GM13976 (cell line): ENCODE measurements at regions not wholly inside any gene's neighbourhood (a gene's known extent, or its start where the extent isn't known, plus 50 kb on each side); places are given as distances from the start of the nearest gene placed in this dataset.

Experiments used
- DNase-seq: peaks from one replicate; pipeline ENCODE4 v3.0.0; 2012; ENCODE audit warnings: low spot score
- in situ Hi-C: fragments of 300-500 bp; cut with MboI; formaldehyde crosslinking; loops from one replicate; pipeline ENCODE4 v1.12.0; 2022; ENCODE audit warnings: low sequenced_read_pairs, mixed read lengths, inconsistent platforms; ENCODE audit not compliant: unreplicated experiment
- TF ChIP-seq, protein P1 (sequence below): IDR thresholded peaks from 2 replicates; pipeline ENCODE4 v1.5.1; 2012; ENCODE audit warnings: borderline replicate concordance, mild to moderate bottlenecking; ENCODE audit not compliant: insufficient read depth; ENCODE audit errors: extremely low read depth, missing control alignments, control extremely low read depth

DNA sequence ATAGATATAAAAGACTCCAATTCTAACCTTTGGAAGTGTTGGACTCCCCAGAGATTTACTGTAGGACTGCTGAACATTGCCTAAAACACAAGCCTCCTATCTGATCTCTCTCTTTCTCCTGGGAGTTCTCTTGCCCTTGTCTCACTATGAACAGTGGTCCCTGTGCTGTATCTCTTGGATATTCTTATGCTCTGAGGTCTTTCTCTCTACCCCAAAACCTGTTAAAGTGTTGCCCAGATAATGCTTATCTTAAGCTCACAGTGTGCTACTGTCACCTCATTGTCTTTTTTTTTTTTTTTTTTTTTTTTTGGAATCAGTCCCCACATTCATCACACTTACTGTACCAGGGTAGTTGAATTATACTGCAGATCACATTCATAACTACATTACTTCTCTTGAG, 131.0 kb upstream of the CBLB start:
- DNase-seq = no peak
- TF ChIP-seq, protein P1, sequence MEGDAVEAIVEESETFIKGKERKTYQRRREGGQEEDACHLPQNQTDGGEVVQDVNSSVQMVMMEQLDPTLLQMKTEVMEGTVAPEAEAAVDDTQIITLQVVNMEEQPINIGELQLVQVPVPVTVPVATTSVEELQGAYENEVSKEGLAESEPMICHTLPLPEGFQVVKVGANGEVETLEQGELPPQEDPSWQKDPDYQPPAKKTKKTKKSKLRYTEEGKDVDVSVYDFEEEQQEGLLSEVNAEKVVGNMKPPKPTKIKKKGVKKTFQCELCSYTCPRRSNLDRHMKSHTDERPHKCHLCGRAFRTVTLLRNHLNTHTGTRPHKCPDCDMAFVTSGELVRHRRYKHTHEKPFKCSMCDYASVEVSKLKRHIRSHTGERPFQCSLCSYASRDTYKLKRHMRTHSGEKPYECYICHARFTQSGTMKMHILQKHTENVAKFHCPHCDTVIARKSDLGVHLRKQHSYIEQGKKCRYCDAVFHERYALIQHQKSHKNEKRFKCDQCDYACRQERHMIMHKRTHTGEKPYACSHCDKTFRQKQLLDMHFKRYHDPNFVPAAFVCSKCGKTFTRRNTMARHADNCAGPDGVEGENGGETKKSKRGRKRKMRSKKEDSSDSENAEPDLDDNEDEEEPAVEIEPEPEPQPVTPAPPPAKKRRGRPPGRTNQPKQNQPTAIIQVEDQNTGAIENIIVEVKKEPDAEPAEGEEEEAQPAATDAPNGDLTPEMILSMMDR = no peak
- in situ Hi-C loops = no loop called here

DNA sequence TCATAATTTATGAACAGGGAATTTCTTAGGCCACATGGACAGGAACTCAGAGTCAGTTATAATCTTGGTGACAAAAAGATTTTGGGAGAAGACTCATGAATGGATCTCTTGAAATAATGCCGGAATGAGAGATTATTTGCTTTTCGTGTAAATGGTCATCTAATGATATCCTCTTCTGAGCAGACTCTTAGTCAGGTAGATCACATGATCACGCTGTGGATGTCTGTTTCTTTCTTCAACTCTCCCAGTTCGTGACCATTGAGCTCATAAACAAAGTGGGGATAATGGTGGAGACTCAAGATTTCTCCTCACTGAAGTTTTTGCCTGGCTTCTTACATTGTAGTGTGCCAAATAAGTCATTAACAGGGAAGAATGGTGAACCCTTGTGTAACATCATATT, 133.1 kb upstream of the CBLB start:
- no peak for DNase-seq
- in situ Hi-C loops = no loop called here
- TF ChIP-seq, protein P1 = no peak

DNA sequence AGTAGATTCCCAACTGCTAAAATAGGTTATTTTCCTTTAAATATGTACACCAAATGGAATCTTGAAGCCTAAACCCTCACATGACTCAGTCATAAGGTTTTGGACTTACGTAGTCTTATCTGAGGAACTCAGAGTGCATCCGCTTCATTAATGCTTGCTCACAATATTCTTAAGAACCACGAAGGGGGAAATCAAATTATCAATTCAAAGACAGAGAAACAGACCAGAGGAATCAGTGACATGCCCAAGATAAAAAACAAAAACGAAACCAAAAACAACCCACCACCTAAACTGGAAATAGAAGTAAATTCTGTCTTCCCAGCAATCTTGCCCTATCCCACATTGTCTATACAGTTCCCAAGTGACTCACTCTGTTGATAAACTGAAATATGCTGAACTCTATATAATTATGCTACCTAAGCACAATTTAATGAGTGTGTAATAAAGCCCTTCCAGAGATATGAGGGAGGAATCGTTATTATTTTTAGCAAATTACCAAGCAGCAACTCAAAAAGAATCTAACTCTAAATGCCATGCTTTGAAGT, 135.4 kb upstream of the CBLB start:
- in situ Hi-C loops = no loop called here
- no peak for DNase-seq
- TF ChIP-seq, protein P1 = no peak

- TF ChIP-seq, protein P1 = no peak
- in situ Hi-C loops = no loop called here
- no peak for DNase-seq
Observed at GRCh38 chr3:106004826-106005225, 136.0 kb upstream of the CBLB start.

DNA sequence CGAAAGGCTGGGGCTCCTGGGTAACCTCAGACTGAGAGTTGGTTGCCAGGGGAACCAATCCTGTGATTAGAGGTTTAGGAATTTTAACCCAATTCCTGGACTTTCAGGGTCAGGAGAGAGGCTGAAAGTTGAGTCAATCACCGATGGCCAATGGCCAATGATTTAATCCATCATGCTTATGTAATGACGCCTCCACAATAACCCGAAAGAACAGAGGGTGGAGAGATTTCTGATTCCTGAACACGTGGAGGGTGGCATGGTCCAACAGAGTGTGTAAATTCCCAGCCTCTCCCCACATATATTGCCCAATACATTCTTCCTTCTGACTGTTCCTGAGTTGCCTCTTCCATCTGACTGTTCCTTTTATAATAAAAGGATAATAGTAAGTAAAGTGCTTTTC, 137.2 kb upstream of the CBLB start:
- TF ChIP-seq, protein P1 = no peak
- in situ Hi-C loops = no loop called here
- DNase-seq = no peak

DNA sequence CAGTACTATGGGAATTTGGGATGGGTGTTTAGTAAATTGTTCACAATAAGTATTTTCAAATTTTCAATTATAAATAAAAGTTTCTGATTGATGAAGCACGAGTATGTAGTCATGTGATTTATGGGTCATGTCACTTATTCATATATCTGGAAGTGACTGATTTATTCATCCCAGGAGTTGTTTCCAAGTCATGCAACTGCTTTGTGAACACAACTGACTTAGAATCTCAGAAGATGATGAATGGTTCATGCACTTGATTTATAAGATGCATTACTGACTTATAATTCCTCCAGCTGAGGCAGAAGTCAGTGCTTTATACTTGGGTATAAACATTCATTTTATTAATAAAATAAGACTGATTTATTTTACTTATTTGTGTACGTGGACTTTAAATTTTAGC, 137.8 kb upstream of the CBLB start:
- in situ Hi-C loops = no loop called here
- TF ChIP-seq, protein P1 = no peak
- no peak for DNase-seq

- TF ChIP-seq, protein P1 = no peak
- in situ Hi-C loops = no loop called here
- DNase-seq = no peak
Observed at GRCh38 chr3:106007512-106007911, 138.7 kb upstream of the CBLB start.
